ENCODE measurements at regions not wholly inside any gene's neighbourhood (a gene's known extent, or its start where the extent isn't known, plus 50 kb on each side); places are given as distances from the start of the nearest gene placed in this dataset.
A peak's percentile ranks its signal among the peaks of the same experiment; 100 is the strongest.

GRCh38 chr14:95034788-95035187, 122.5 kb downstream of the DICER1 start:
- H3K9me3 ChIP-seq (ENCODE audit: control insufficient read depth in 2 of 2, insufficient read depth in 1 of 2, low read length in 1 of 2) = peaks cover 0 to 3% of the 10 kb centered on the region in 2 donors
- no peak overlapping the region for H3K27ac ChIP-seq (ENCODE audit: low read depth in 1 of 2, low read length in 1 of 2)
- no peaks in the 10 kb centered on the region for H3K4me1 ChIP-seq (ENCODE audit: control insufficient read depth in 2 of 2, insufficient read depth in 2 of 2, low read length in 2 of 2)
- H3K4me3 ChIP-seq (ENCODE audit: low read length in 2 of 2) = no peak overlapping the region
- peak in 1 of 9 donors; percentile 24 for DNase-seq (ENCODE audit: low read depth in 6 of 9, low spot score in 9 of 9)
- 82% methylated on average over 5 of the region's 5 CpGs for WGBS
- no peaks in the 10 kb centered on the region for H3K36me3 ChIP-seq (ENCODE audit: control insufficient read depth in 2 of 2, insufficient read depth in 2 of 2, low read length in 1 of 2)
- H3K27me3 ChIP-seq (ENCODE audit: control insufficient read depth in 2 of 2, insufficient read depth in 1 of 2, low read length in 1 of 2) = no peaks in the 10 kb centered on the region

GRCh38 chr14:95033682-95034632, 123.4 kb downstream of the DICER1 start:
- no peak overlapping the region for H3K4me3 ChIP-seq (ENCODE audit: low read length in 2 of 2)
- H3K9me3 ChIP-seq (ENCODE audit: control insufficient read depth in 2 of 2, insufficient read depth in 1 of 2, low read length in 1 of 2) = peaks cover 0 to 3% of the 10 kb centered on the region in 2 donors
- no peaks in the 10 kb centered on the region for H3K27me3 ChIP-seq (ENCODE audit: control insufficient read depth in 2 of 2, insufficient read depth in 1 of 2, low read length in 1 of 2)
- no peak overlapping the region for H3K27ac ChIP-seq (ENCODE audit: low read depth in 1 of 2, low read length in 1 of 2)
- no peak for DNase-seq (ENCODE audit: low read depth in 6 of 9, low spot score in 9 of 9)
- no peaks in the 10 kb centered on the region for H3K36me3 ChIP-seq (ENCODE audit: control insufficient read depth in 2 of 2, insufficient read depth in 2 of 2, low read length in 1 of 2)
- 91% methylated on average over 8 of the region's 8 CpGs for WGBS
- H3K4me1 ChIP-seq (ENCODE audit: control insufficient read depth in 2 of 2, insufficient read depth in 2 of 2, low read length in 2 of 2) = no peaks in the 10 kb centered on the region

DNA sequence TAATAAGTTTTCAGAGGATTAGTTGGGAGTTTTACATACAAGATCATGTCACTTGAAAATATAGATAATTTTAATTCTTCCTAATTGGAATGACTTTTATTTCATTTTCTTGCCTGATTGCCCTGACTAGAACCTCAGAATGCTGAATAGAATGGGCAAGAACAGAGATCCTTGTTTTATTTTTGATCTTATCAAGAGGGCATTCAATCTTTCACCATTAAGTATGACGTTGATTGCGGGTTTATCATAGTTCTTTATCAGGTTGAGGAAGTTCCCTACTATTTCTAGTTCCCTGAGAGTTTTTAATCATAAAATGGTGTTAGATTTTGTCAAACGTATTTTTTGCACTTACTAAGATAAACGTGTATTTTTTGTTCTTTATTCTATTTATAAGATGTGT, 124.3 kb downstream of the DICER1 start:
- H3K27me3 ChIP-seq (ENCODE audit: control insufficient read depth in 2 of 2, insufficient read depth in 1 of 2, low read length in 1 of 2) = no peaks in the 10 kb centered on the region
- peaks cover 0 to 3% of the 10 kb centered on the region in 2 donors for H3K9me3 ChIP-seq (ENCODE audit: control insufficient read depth in 2 of 2, insufficient read depth in 1 of 2, low read length in 1 of 2)
- H3K4me1 ChIP-seq (ENCODE audit: control insufficient read depth in 2 of 2, insufficient read depth in 2 of 2, low read length in 2 of 2) = no peaks in the 10 kb centered on the region
- H3K4me3 ChIP-seq (ENCODE audit: low read length in 2 of 2) = no peak overlapping the region
- no peak for DNase-seq (ENCODE audit: low read depth in 6 of 9, low spot score in 9 of 9)
- WGBS = 85% methylated on average over 4 of the region's 4 CpGs
- no peaks in the 10 kb centered on the region for H3K36me3 ChIP-seq (ENCODE audit: control insufficient read depth in 2 of 2, insufficient read depth in 2 of 2, low read length in 1 of 2)
- H3K27ac ChIP-seq (ENCODE audit: low read depth in 1 of 2, low read length in 1 of 2) = no peak overlapping the region

DNA sequence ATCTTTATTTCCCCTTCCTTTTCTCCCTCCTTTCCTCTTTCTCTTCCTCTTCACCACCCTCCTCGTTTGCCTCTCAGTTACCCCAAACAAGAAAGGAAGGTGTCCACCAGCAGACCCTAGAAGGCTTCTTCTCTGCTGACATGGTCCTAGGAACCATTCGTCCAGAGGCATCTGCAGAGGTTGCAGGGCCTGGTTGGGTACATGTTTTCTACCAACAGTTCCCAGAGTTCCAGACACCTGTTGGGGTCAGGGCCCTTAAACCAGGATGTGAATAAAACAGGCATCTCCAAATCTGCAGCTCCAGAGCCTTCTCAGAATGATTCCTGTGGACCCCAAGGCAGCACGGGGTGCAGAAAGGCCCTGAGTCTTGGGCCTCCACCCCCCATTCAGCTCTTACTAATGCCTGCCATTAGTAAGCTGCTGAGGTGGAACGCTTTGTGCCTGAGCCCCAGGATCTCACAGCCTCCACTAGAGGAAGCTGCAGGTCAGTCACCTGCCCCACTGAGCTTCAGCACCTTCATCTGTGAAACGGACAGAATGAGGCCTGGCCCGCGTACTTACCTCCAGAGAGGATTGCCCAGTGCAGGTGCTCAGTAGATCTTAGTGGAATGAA, 130.4 kb downstream of the DICER1 start:
- no peak overlapping the region for H3K4me3 ChIP-seq (ENCODE audit: low read length in 2 of 2)
- no peak for DNase-seq (ENCODE audit: low read depth in 6 of 9, low spot score in 9 of 9)
- no peaks in the 10 kb centered on the region for H3K4me1 ChIP-seq (ENCODE audit: control insufficient read depth in 2 of 2, insufficient read depth in 2 of 2, low read length in 2 of 2)
- no peaks in the 10 kb centered on the region for H3K9me3 ChIP-seq (ENCODE audit: control insufficient read depth in 2 of 2, insufficient read depth in 1 of 2, low read length in 1 of 2)
- 85% methylated on average over 7 of the region's 7 CpGs for WGBS
- H3K36me3 ChIP-seq (ENCODE audit: control insufficient read depth in 2 of 2, insufficient read depth in 2 of 2, low read length in 1 of 2) = no peaks in the 10 kb centered on the region
- H3K27ac ChIP-seq (ENCODE audit: low read depth in 1 of 2, low read length in 1 of 2) = no peak overlapping the region
- H3K27me3 ChIP-seq (ENCODE audit: control insufficient read depth in 2 of 2, insufficient read depth in 1 of 2, low read length in 1 of 2) = no peaks in the 10 kb centered on the region

DNA sequence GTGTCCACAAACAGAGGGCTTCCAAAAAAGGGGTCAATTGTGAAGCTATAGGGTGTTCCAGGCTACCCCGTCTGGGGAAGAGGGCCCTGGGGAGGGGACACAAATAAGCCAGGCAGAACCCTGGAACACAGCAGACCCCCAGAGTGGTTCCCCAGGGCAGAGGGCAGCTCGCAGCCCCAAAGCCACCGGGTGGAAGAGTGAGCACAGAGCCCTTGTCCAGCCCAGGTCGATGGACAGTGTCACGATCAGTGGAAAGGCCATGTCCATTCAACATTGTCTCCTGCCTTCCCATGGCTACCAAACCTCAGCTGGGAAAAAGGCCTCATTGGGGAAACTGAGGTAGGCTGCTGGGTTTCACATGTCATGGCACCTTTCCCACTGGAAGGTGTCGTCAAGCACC, 131.4 kb downstream of the DICER1 start:
- no peaks in the 10 kb centered on the region for H3K9me3 ChIP-seq (ENCODE audit: control insufficient read depth in 2 of 2, insufficient read depth in 1 of 2, low read length in 1 of 2)
- no peaks in the 10 kb centered on the region for H3K4me1 ChIP-seq (ENCODE audit: control insufficient read depth in 2 of 2, insufficient read depth in 2 of 2, low read length in 2 of 2)
- no peak overlapping the region for H3K27ac ChIP-seq (ENCODE audit: low read depth in 1 of 2, low read length in 1 of 2)
- 94% methylated on average over 6 of the region's 6 CpGs for WGBS
- no peak for DNase-seq (ENCODE audit: low read depth in 6 of 9, low spot score in 9 of 9)
- no peak overlapping the region for H3K4me3 ChIP-seq (ENCODE audit: low read length in 2 of 2)
- no peaks in the 10 kb centered on the region for H3K36me3 ChIP-seq (ENCODE audit: control insufficient read depth in 2 of 2, insufficient read depth in 2 of 2, low read length in 1 of 2)
- H3K27me3 ChIP-seq (ENCODE audit: control insufficient read depth in 2 of 2, insufficient read depth in 1 of 2, low read length in 1 of 2) = no peaks in the 10 kb centered on the region

- no peaks in the 10 kb centered on the region for H3K9me3 ChIP-seq (ENCODE audit: control insufficient read depth in 2 of 2, insufficient read depth in 1 of 2, low read length in 1 of 2)
- H3K4me3 ChIP-seq (ENCODE audit: low read length in 2 of 2) = no peak overlapping the region
- no peaks in the 10 kb centered on the region for H3K36me3 ChIP-seq (ENCODE audit: control insufficient read depth in 2 of 2, insufficient read depth in 2 of 2, low read length in 1 of 2)
- no peak for DNase-seq (ENCODE audit: low read depth in 6 of 9, low spot score in 9 of 9)
- H3K4me1 ChIP-seq (ENCODE audit: control insufficient read depth in 2 of 2, insufficient read depth in 2 of 2, low read length in 2 of 2) = no peaks in the 10 kb centered on the region
- 80% methylated on average over 4 of the region's 4 CpGs for WGBS
- H3K27ac ChIP-seq (ENCODE audit: low read depth in 1 of 2, low read length in 1 of 2) = no peak overlapping the region
- no peaks in the 10 kb centered on the region for H3K27me3 ChIP-seq (ENCODE audit: control insufficient read depth in 2 of 2, insufficient read depth in 1 of 2, low read length in 1 of 2)
Observed at GRCh38 chr14:95025218-95025617, 132.1 kb downstream of the DICER1 start.

GRCh38 chr14:95024380-95024779, 132.9 kb downstream of the DICER1 start:
- Histone ChIP-seq H3K27ac (ENCODE audit: low read depth in 1 of 2, low read length in 1 of 2) (no peak overlapping the region), H3K9me3 (ENCODE audit: control insufficient read depth in 2 of 2, insufficient read depth in 1 of 2, low read length in 1 of 2) (no peaks in the 10 kb centered on the region), H3K27me3 (ENCODE audit: control insufficient read depth in 2 of 2, insufficient read depth in 1 of 2, low read length in 1 of 2) (no peaks in the 10 kb centered on the region), H3K4me3 (ENCODE audit: low read length in 2 of 2) (no peak overlapping the region), H3K36me3 (ENCODE audit: control insufficient read depth in 2 of 2, insufficient read depth in 2 of 2, low read length in 1 of 2) (no peaks in the 10 kb centered on the region), H3K4me1 (ENCODE audit: control insufficient read depth in 2 of 2, insufficient read depth in 2 of 2, low read length in 2 of 2) (no peaks in the 10 kb centered on the region)
- WGBS = 94% methylated on average over 6 of the region's 6 CpGs
- no peak for DNase-seq (ENCODE audit: low read depth in 6 of 9, low spot score in 9 of 9)

DNA sequence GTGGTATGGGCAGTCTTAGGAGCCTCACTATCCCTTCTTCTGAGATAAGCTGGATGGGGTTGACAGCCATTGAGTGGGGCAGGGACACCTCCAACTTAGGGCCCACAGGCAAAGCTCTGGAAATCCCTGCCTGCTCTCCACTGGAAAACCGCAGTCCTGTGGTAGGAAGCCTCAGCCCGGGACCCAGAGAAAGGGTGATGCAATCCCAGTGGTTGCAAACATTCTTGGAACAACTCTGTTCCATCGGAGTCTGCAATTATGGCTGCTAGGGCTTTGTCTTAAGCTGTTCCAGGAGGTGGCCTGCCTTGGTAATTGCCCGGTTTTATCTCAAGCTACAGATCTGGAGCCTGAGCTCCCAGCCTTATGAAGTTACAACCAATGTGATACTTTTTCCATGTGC, 133.4 kb downstream of the DICER1 start:
- H3K27ac ChIP-seq (ENCODE audit: low read depth in 1 of 2, low read length in 1 of 2) = no peak overlapping the region
- H3K4me1 ChIP-seq (ENCODE audit: control insufficient read depth in 2 of 2, insufficient read depth in 2 of 2, low read length in 2 of 2) = no peaks in the 10 kb centered on the region
- no peaks in the 10 kb centered on the region for H3K36me3 ChIP-seq (ENCODE audit: control insufficient read depth in 2 of 2, insufficient read depth in 2 of 2, low read length in 1 of 2)
- DNase-seq (ENCODE audit: low read depth in 6 of 9, low spot score in 9 of 9) = no peak
- no peaks in the 10 kb centered on the region for H3K9me3 ChIP-seq (ENCODE audit: control insufficient read depth in 2 of 2, insufficient read depth in 1 of 2, low read length in 1 of 2)
- no peaks in the 10 kb centered on the region for H3K27me3 ChIP-seq (ENCODE audit: control insufficient read depth in 2 of 2, insufficient read depth in 1 of 2, low read length in 1 of 2)
- WGBS = 72% methylated on average over 4 of the region's 4 CpGs
- no peak overlapping the region for H3K4me3 ChIP-seq (ENCODE audit: low read length in 2 of 2)

DNA sequence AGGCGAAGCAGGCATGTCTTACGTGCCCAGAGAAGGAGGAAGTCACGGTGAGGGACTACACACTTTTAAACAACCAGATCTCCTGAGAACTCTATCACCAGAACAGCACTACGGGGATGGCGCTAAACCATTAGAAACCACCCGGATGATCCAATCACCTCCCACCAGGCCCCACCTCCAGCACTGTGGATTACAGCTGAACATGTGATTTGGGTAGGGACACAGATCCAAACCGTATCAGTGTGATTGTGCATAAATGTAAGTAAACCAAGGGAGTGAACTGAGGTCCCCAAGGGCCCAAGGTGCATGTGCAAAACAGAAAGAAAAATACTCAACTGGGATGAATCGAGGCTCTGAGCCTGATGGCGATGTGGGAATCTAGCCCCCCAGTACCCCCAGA, 134.2 kb downstream of the DICER1 start:
- no peaks in the 10 kb centered on the region for H3K9me3 ChIP-seq (ENCODE audit: control insufficient read depth in 2 of 2, insufficient read depth in 1 of 2, low read length in 1 of 2)
- H3K4me3 ChIP-seq (ENCODE audit: low read length in 2 of 2) = no peak overlapping the region
- no peak for DNase-seq (ENCODE audit: low read depth in 6 of 9, low spot score in 9 of 9)
- H3K36me3 ChIP-seq (ENCODE audit: control insufficient read depth in 2 of 2, insufficient read depth in 2 of 2, low read length in 1 of 2) = no peaks in the 10 kb centered on the region
- H3K4me1 ChIP-seq (ENCODE audit: control insufficient read depth in 2 of 2, insufficient read depth in 2 of 2, low read length in 2 of 2) = no peaks in the 10 kb centered on the region
- no peak overlapping the region for H3K27ac ChIP-seq (ENCODE audit: low read depth in 1 of 2, low read length in 1 of 2)
- 94% methylated on average over 9 of the region's 9 CpGs for WGBS
- no peaks in the 10 kb centered on the region for H3K27me3 ChIP-seq (ENCODE audit: control insufficient read depth in 2 of 2, insufficient read depth in 1 of 2, low read length in 1 of 2)
